RPMI7951 (cell line): ENCODE measurements at regions not wholly inside any gene's neighbourhood (a gene's known extent, or its start where the extent isn't known, plus 50 kb on each side); places are given as distances from the start of the nearest gene placed in this dataset.
"Not testable (repeated sequence)": the region's sequence is repeated elsewhere in the genome, so short reads cannot be mapped to it uniquely, and the experiment has no call there.

ENCODE experiments used
- DNase-seq: peaks from one replicate; pipeline ENCODE4 v3.0.0-alpha.2; 2012; ENCODE audit warnings: low read depth

GRCh38 chr3:104234442-104235194, 1132.1 kb upstream of the ALCAM start:
- no peak for DNase-seq

GRCh38 chr3:104244680-104245220, 1122.0 kb upstream of the ALCAM start:
- no peak for DNase-seq

GRCh38 chr3:104245261-104245660, 1121.4 kb upstream of the ALCAM start:
- no peak for DNase-seq

- no peak for DNase-seq
These were observed 1120.7 kb upstream of the ALCAM start for GRCh38 chr3:104245981-104246380.

- no peak for DNase-seq
These were observed 1109.2 kb upstream of the ALCAM start for GRCh38 chr3:104257486-104257885.

GRCh38 chr3:104263477-104263876, 1103.2 kb upstream of the ALCAM start:
- no peak for DNase-seq

- DNase-seq = not testable (repeated sequence)
These were observed 1100.5 kb upstream of the ALCAM start for GRCh38 chr3:104266219-104266618.

GRCh38 chr3:104269771-104270170, 1096.9 kb upstream of the ALCAM start:
- no peak for DNase-seq

GRCh38 chr3:104273046-104273649, 1093.6 kb upstream of the ALCAM start:
- DNase-seq = peak; percentile 39

GRCh38 chr3:104275199-104275598, 1091.5 kb upstream of the ALCAM start:
- no peak for DNase-seq

- peak; percentile 84 for DNase-seq
These were observed 1087.1 kb upstream of the ALCAM start for GRCh38 chr3:104279617-104280016.

- DNase-seq = no peak
These were observed 1085.0 kb upstream of the ALCAM start for GRCh38 chr3:104281713-104282112.

- no peak for DNase-seq
These were observed 1080.1 kb upstream of the ALCAM start for GRCh38 chr3:104286645-104287044.

GRCh38 chr3:104291437-104291851, 1075.3 kb upstream of the ALCAM start:
- DNase-seq = peak; percentile 57

- peak; percentile 28 for DNase-seq
These were observed 1074.8 kb upstream of the ALCAM start for GRCh38 chr3:104291878-104292277.

- DNase-seq = no peak
These were observed 1069.1 kb upstream of the ALCAM start for GRCh38 chr3:104297617-104298016.

- no peak for DNase-seq
These were observed 1068.0 kb upstream of the ALCAM start for GRCh38 chr3:104298662-104299061.

GRCh38 chr3:104316118-104316517, 1050.6 kb upstream of the ALCAM start:
- DNase-seq = peak; percentile 0

- no peak for DNase-seq
These were observed 1043.5 kb upstream of the ALCAM start for GRCh38 chr3:104323226-104323625.

GRCh38 chr3:104347291-104347690, 1019.4 kb upstream of the ALCAM start:
- DNase-seq = no peak

GRCh38 chr3:104349836-104350235, 1016.9 kb upstream of the ALCAM start:
- peak; percentile 1 for DNase-seq

- DNase-seq = no peak
These were observed 1012.8 kb upstream of the ALCAM start for GRCh38 chr3:104353951-104354350.

GRCh38 chr3:104359546-104359945, 1007.2 kb upstream of the ALCAM start:
- DNase-seq = peak; percentile 62
